ENCODE measurements at regions not wholly inside any gene's neighbourhood (a gene's known extent, or its start where the extent isn't known, plus 50 kb on each side); places are given as distances from the start of the nearest gene placed in this dataset.

- H3K4me3 Mint-ChIP-seq: no peak overlapping the region
- peaks cover 2% of the 10 kb centered on the region for H3K9me3 ChIP-seq (ENCODE audit: control insufficient read depth, low read length, poor library complexity, severe bottlenecking)
- H3K27ac Mint-ChIP-seq: no peak overlapping the region
- DNase-seq (no peak), ATAC-seq (no peak)
- no peaks in the 10 kb centered on the region for H3K36me3 Mint-ChIP-seq (ENCODE audit: low read depth)
- no peaks in the 10 kb centered on the region for H3K4me1 Mint-ChIP-seq
- peaks cover 17% of the 10 kb centered on the region for H3K27me3 Mint-ChIP-seq
Observed at GRCh38 chr19:30752876-30753275, 380.7 kb downstream of the ZNF536 start.

- ATAC-seq (no peak), DNase-seq (no peak)
- Mint-ChIP-seq H3K4me1 (no peaks in the 10 kb centered on the region), H3K27ac (no peak overlapping the region), H3K4me3 (no peak overlapping the region), H3K27me3 (peaks cover 15% of the 10 kb centered on the region), H3K36me3 (ENCODE audit: low read depth) (no peaks in the 10 kb centered on the region)
- H3K9me3 ChIP-seq (ENCODE audit: control insufficient read depth, low read length, poor library complexity, severe bottlenecking): peaks cover 2% of the 10 kb centered on the region
Observed at GRCh38 chr19:30752201-30752600, 380.0 kb downstream of the ZNF536 start.

- no peak overlapping the region for H3K27ac Mint-ChIP-seq
- H3K9me3 ChIP-seq (ENCODE audit: control insufficient read depth, low read length, poor library complexity, severe bottlenecking): peaks cover 2% of the 10 kb centered on the region
- H3K4me3 Mint-ChIP-seq: no peak overlapping the region
- ATAC-seq: no peak
- no peak for DNase-seq
- peaks cover 38% of the 10 kb centered on the region for H3K27me3 Mint-ChIP-seq
- H3K4me1 Mint-ChIP-seq: no peaks in the 10 kb centered on the region
- H3K36me3 Mint-ChIP-seq (ENCODE audit: low read depth): no peaks in the 10 kb centered on the region
Observed at GRCh38 chr19:30745476-30745985, 373.3 kb downstream of the ZNF536 start.

DNA sequence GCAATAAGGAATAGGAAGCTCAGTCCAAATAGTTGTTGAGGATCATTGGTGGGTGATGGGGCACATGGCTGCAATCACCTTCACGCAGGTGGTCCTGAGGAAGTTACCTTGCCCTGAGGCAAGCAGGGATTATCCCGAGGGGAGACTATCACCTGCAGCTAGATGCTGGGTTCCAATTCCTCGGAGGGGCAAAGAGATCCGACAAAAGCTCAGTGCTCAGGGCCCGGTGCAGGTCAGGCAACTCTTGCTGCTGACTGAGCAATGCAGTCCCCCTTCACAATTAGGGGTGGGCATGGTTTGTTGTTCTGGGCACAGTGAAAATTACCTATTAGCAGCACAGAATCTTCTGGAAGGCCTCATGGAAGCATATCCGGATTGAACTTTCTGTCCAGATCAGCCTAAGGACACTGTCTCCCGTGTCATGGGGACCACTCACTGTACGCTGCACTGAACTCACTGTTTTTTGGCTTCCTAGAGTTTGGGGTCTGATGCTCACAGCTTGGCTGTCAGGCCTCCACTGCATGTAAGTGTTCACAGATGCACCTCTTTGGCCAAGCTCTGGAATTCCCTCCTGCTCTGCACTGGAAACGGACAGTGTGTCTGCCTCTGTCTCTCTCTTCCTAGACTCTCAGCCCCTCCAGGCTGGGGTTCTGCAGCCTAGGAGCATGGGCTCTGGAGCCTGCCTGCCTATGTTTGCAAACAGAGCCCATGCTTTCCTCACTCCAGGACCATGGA lies 372.7 kb downstream of the ZNF536 start:
- Mint-ChIP-seq H3K4me3 (no peak overlapping the region), H3K4me1 (no peaks in the 10 kb centered on the region), H3K27ac (no peak overlapping the region), H3K36me3 (ENCODE audit: low read depth) (no peaks in the 10 kb centered on the region), H3K27me3 (peaks cover 38% of the 10 kb centered on the region)
- no peak for ATAC-seq
- DNase-seq: no peak
- no peaks in the 10 kb centered on the region for H3K9me3 ChIP-seq (ENCODE audit: control insufficient read depth, low read length, poor library complexity, severe bottlenecking)

GRCh38 chr19:30743702-30744101 lies 371.5 kb downstream of the ZNF536 start:
- ATAC-seq (no peak), DNase-seq (no peak)
- Mint-ChIP-seq H3K27me3 (peaks cover 38% of the 10 kb centered on the region), H3K4me1 (no peaks in the 10 kb centered on the region), H3K36me3 (ENCODE audit: low read depth) (no peaks in the 10 kb centered on the region), H3K4me3 (no peak overlapping the region), H3K27ac (no peak overlapping the region)
- H3K9me3 ChIP-seq (ENCODE audit: control insufficient read depth, low read length, poor library complexity, severe bottlenecking): no peaks in the 10 kb centered on the region

DNA sequence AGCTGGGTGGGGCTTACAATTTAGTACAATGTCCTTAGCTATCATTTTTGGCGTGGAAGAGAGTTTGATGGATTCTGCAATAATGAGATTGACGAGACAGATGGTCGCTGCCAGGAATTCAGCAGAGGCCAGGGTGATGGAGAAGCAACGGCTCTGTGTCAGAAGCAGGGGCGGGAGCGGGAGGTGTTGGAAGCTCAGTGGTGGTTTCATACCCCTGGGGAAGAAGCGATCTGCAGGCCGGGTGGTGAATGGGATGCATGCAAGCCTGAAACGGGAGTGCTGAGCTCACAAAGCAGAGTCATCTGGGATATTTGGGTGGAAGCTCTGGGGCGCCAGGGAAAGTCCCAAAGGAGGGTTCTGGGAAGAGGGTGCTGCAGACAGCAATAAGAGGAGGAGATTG lies 370.8 kb downstream of the ZNF536 start:
- H3K4me3 Mint-ChIP-seq: no peak overlapping the region

DNA sequence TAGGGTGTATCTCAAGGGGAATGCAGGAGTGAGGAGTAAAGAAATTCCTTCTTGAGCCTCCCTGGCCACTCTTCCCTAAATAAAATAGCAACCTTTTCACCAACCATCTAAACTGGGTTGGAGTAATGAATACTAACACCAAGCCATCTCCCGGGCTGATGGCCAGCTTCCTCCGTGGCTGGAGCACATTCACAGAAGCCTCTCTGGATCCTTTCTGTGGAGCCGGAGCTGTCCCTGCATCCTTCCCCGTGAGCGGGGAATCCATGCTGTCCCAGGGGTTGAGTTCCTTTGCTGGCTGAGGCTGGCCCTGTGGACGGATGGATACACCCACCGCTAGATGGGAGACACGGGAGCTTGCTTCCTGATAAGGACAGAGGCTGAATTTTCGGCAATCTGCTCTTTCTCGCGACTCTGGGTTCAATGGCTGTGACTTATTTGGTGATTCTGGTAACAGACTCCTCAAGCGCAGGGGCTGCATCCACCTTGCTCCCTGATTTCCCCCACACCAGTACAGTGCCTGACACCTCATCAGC lies 370.3 kb downstream of the ZNF536 start:
- Mint-ChIP-seq H3K27ac (no peak overlapping the region), H3K27me3 (peaks cover 44% of the 10 kb centered on the region), H3K4me3 (no peak overlapping the region), H3K36me3 (ENCODE audit: low read depth) (no peaks in the 10 kb centered on the region), H3K4me1 (no peaks in the 10 kb centered on the region)
- ATAC-seq: no peak
- H3K9me3 ChIP-seq (ENCODE audit: control insufficient read depth, low read length, poor library complexity, severe bottlenecking): no peaks in the 10 kb centered on the region
- no peak for DNase-seq

More for the DNA sequence above, 370.8 kb downstream of the ZNF536 start:
- no peak for DNase-seq
- H3K27ac Mint-ChIP-seq: no peak overlapping the region
- H3K4me1 Mint-ChIP-seq: no peaks in the 10 kb centered on the region
- no peak for ATAC-seq
- H3K27me3 Mint-ChIP-seq: peaks cover 43% of the 10 kb centered on the region
- H3K36me3 Mint-ChIP-seq (ENCODE audit: low read depth): no peaks in the 10 kb centered on the region
- H3K9me3 ChIP-seq (ENCODE audit: control insufficient read depth, low read length, poor library complexity, severe bottlenecking): no peaks in the 10 kb centered on the region

DNA sequence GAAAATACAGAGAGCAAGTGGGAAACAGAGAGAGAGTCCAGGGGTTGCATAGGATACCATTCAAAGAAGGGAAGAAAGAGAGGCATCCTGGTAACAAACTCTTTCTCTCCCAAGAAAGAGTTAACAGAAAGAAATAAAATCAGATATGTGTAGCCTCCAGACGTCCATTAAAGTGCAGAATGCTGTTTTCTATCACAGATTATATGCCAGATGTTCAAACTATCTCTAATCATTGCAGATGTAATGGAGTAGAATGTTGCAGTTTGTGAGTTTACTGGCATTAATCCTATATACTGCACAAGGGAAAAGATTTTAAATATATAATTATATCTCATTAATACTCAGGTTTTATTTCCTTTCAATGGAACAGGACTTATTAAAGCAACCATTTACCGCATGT lies 369.4 kb downstream of the ZNF536 start:
- no peaks in the 10 kb centered on the region for H3K4me1 Mint-ChIP-seq
- no peaks in the 10 kb centered on the region for H3K36me3 Mint-ChIP-seq (ENCODE audit: low read depth)
- no peak overlapping the region for H3K27ac Mint-ChIP-seq
- DNase-seq: no peak
- peaks cover 51% of the 10 kb centered on the region for H3K27me3 Mint-ChIP-seq
- ATAC-seq: no peak
- H3K9me3 ChIP-seq (ENCODE audit: control insufficient read depth, low read length, poor library complexity, severe bottlenecking): no peaks in the 10 kb centered on the region
- H3K4me3 Mint-ChIP-seq: no peak overlapping the region

- Mint-ChIP-seq H3K36me3 (ENCODE audit: low read depth) (no peaks in the 10 kb centered on the region), H3K27ac (no peak overlapping the region), H3K4me3 (no peak overlapping the region), H3K27me3 (peaks cover 66% of the 10 kb centered on the region), H3K4me1 (no peaks in the 10 kb centered on the region)
- no peaks in the 10 kb centered on the region for H3K9me3 ChIP-seq (ENCODE audit: control insufficient read depth, low read length, poor library complexity, severe bottlenecking)
- ATAC-seq: no peak
- no peak for DNase-seq
Observed at GRCh38 chr19:30739394-30739793, 367.2 kb downstream of the ZNF536 start.

- Mint-ChIP-seq H3K27ac (no peak overlapping the region), H3K27me3 (peaks cover 61% of the 10 kb centered on the region), H3K36me3 (ENCODE audit: low read depth) (no peaks in the 10 kb centered on the region), H3K4me3 (no peak overlapping the region), H3K4me1 (peaks cover 3% of the 10 kb centered on the region)
- no peak for ATAC-seq
- DNase-seq: no peak
- no peaks in the 10 kb centered on the region for H3K9me3 ChIP-seq (ENCODE audit: control insufficient read depth, low read length, poor library complexity, severe bottlenecking)
Observed at GRCh38 chr19:30738047-30738446, 365.9 kb downstream of the ZNF536 start.

DNA sequence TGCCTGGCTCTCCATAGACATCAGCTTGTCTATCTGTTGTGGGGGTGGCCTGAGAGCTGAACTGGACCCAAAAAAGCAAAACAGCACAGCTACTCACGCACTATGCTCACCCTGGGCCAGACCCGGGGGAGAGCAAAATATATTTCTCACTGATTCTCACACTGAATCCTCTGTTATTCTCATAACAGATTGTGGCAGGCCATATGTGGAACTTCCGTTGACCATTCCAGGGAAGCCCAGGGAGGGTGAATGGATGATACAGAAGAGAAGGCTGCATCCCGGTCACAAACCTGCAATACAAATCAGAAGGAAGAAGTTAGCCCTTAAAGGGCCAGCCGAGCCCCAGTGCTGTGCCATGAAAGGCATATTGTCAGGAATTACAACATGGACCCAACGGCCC lies 362.5 kb downstream of the ZNF536 start:
- H3K4me3 Mint-ChIP-seq: no peak overlapping the region
- H3K36me3 Mint-ChIP-seq (ENCODE audit: low read depth): no peaks in the 10 kb centered on the region
- H3K4me1 Mint-ChIP-seq: peaks cover 3% of the 10 kb centered on the region
- ATAC-seq: no peak
- H3K27me3 Mint-ChIP-seq: peaks cover 39% of the 10 kb centered on the region
- H3K9me3 ChIP-seq (ENCODE audit: control insufficient read depth, low read length, poor library complexity, severe bottlenecking): no peaks in the 10 kb centered on the region
- DNase-seq: no peak
- H3K27ac Mint-ChIP-seq: no peak overlapping the region

DNA sequence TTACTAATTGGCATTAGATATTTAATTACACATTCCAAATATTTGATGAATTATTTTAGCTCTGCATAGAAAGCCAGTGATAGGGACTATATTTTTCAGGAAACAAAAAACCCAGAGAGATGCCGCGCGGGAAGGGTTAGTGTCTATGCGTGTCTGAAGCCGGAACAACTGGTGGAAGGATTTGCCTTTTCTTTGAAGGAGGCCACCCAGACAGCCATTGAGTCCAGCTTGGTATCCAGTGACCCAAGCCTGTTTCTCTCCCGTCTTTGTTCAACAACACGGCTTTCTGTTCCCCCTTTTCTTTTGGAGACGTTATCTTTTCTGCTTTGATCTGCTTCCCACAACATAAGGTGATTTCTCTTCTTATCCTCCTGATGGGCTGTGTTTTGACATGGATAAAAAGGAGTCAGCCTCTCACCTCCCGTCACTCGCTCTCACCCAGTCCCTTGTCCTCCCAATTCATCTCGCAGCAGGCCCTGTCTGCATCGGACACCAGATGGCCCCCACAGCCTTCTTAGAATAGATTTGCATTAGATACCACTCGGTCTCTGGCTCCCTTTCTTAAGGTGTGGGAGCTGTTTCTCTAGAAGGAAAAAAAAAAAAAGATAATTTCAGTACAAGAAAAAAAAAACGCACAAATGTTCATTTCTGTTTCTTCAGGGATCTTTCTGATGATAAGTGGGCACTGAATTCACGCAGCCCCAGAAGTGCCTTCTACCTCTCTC lies 361.8 kb downstream of the ZNF536 start:
- ATAC-seq: no peak
- no peaks in the 10 kb centered on the region for H3K9me3 ChIP-seq (ENCODE audit: control insufficient read depth, low read length, poor library complexity, severe bottlenecking)
- no peak for DNase-seq
- H3K27me3 Mint-ChIP-seq: peaks cover 39% of the 10 kb centered on the region
- no peak overlapping the region for H3K4me3 Mint-ChIP-seq
- no peaks in the 10 kb centered on the region for H3K36me3 Mint-ChIP-seq (ENCODE audit: low read depth)
- no peak overlapping the region for H3K27ac Mint-ChIP-seq
- H3K4me1 Mint-ChIP-seq: peaks cover 3% of the 10 kb centered on the region

DNA sequence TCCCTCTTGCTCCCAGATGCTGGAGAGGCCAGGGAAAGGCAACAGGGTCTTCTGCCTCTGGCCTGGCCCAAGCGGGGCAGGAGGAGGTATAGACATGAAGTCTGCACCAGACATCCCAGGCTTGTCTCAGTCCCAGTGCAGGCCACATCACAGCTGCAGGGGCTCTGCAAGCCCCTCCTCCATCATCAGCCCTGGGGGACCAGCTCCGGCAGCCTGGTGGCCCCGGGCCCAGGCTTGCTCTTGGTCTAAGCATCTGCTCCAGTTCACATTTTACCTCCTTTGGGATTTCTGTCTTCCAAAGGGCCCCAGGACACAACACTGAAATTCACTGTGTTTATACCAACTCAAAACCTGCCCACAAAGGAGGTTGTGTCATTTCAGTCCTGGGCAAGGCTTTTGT lies 359.4 kb downstream of the ZNF536 start:
- H3K4me1 Mint-ChIP-seq: peaks cover 3% of the 10 kb centered on the region

More for the DNA sequence above, 359.4 kb downstream of the ZNF536 start:
- Mint-ChIP-seq H3K27ac (no peak overlapping the region), H3K4me3 (no peak overlapping the region), H3K27me3 (peaks cover 26% of the 10 kb centered on the region), H3K36me3 (ENCODE audit: low read depth) (no peaks in the 10 kb centered on the region)
- no peak for DNase-seq
- no peaks in the 10 kb centered on the region for H3K9me3 ChIP-seq (ENCODE audit: control insufficient read depth, low read length, poor library complexity, severe bottlenecking)
- no peak for ATAC-seq

Measured in T-helper 17 cell (primary cell).